ENCODE measurements at regions not wholly inside any gene's neighbourhood (a gene's known extent, or its start where the extent isn't known, plus 50 kb on each side); places are given as distances from the start of the nearest gene placed in this dataset.

- DNase-seq (ENCODE audit: low read depth, low spot score) = no peak
- Histone ChIP-seq H3K9me3 (ENCODE audit: control insufficient read depth, insufficient read depth, low read length) (no peaks in the 10 kb centered on the region; the same call in 1 of the 2 replicates), H3K27ac (ENCODE audit: low read depth, low read length) (no peak overlapping the region), H3K27me3 (ENCODE audit: control insufficient read depth, insufficient read depth, low read length) (no peaks in the 10 kb centered on the region), H3K4me3 (ENCODE audit: low read depth, low read length) (no peak overlapping the region)
- ChIA-PET POLR2A (no interaction called here), CTCF (no interaction called here)
- no peak for TF ChIP-seq CTCF (IDR thresholded peaks at IDR 0.05; ENCODE audit: low read depth, low read length)
Measured at GRCh38 chr15:88980498-88980897, 67.3 kb upstream of the MFGE8 start.

GRCh38 chr15:88981244-88982215 lies 68.4 kb upstream of the MFGE8 start:
- H3K27me3 ChIP-seq (ENCODE audit: control insufficient read depth, insufficient read depth, low read length) = no peaks in the 10 kb centered on the region
- no peak for DNase-seq (ENCODE audit: low read depth, low spot score)
- no peak for TF ChIP-seq CTCF (IDR thresholded peaks at IDR 0.05; ENCODE audit: low read depth, low read length)
- no peak overlapping the region for H3K4me3 ChIP-seq (ENCODE audit: low read depth, low read length)
- POLR2A ChIA-PET = interaction anchor here (0.6 kb wide), 1 partner anchor 70 kb away, joined by 3 read pairs; no protein-coding TSS in a partner anchor
- CTCF ChIA-PET = interaction anchor here (0.6 to 0.7 kb wide), 3 partner anchors 10 to 226 kb away, joined by 3 to 6 read pairs (median 3); no protein-coding TSS in a partner anchor
- no peak overlapping the region for H3K27ac ChIP-seq (ENCODE audit: low read depth, low read length)
- H3K9me3 ChIP-seq (ENCODE audit: control insufficient read depth, insufficient read depth, low read length) = no peaks in the 10 kb centered on the region; the same call in 1 of the 2 replicates

- no peak for DNase-seq (ENCODE audit: low read depth, low spot score)
- Histone ChIP-seq H3K27me3 (ENCODE audit: control insufficient read depth, insufficient read depth, low read length) (no peaks in the 10 kb centered on the region), H3K9me3 (ENCODE audit: control insufficient read depth, insufficient read depth, low read length) (no peaks in the 10 kb centered on the region), H3K4me3 (ENCODE audit: low read depth, low read length) (no peak overlapping the region), H3K27ac (ENCODE audit: low read depth, low read length) (no peak overlapping the region)
- POLR2A ChIA-PET = interaction anchor here (0.6 to 0.7 kb wide), 3 partner anchors 11 to 70 kb away, joined by 3 to 5 read pairs (median 4); no protein-coding TSS in a partner anchor
- no peak for TF ChIP-seq CTCF (IDR thresholded peaks at IDR 0.05; ENCODE audit: low read depth, low read length)
- CTCF ChIA-PET = interaction anchor here (0.6 to 0.9 kb wide), 3 partner anchors 47 to 225 kb away, joined by 3 to 6 read pairs (median 3); no protein-coding TSS in a partner anchor
Measured at GRCh38 chr15:88982304-88982945, 69.2 kb upstream of the MFGE8 start.

- DNase-seq (ENCODE audit: low read depth, low spot score) = no peak
- ChIA-PET CTCF (interaction anchor here (0.6 to 0.9 kb wide), 2 partner anchors 48 to 78 kb away, joined by 3 read pairs; no protein-coding TSS in a partner anchor), POLR2A (no interaction called here)
- TF ChIP-seq CTCF (IDR thresholded peaks at IDR 0.05; ENCODE audit: low read depth, low read length) = no peak
- no peak overlapping the region for H3K4me3 ChIP-seq (ENCODE audit: low read depth, low read length)
- no peaks in the 10 kb centered on the region for H3K27me3 ChIP-seq (ENCODE audit: control insufficient read depth, insufficient read depth, low read length)
- H3K9me3 ChIP-seq (ENCODE audit: control insufficient read depth, insufficient read depth, low read length) = no peaks in the 10 kb centered on the region
- no peak overlapping the region for H3K27ac ChIP-seq (ENCODE audit: low read depth, low read length)
Measured at GRCh38 chr15:88982946-88983342, 69.8 kb upstream of the MFGE8 start.
